Spleen (tissue), 11 donors: ENCODE measurements at regions not wholly inside any gene's neighbourhood (a gene's known extent, or its start where the extent isn't known, plus 50 kb on each side); places are given as distances from the start of the nearest gene placed in this dataset.

Experiments used
- DNase-seq: peaks from one replicate; pipeline ENCODE4 v3.0.0-alpha.2; 2020
- H3K27ac ChIP-seq, 8 donors: fragments of 200-600 bp; sonication (generic) in 7 of 8; 1 replicate in 4 of 8; 2 replicates in 4 of 8; pipeline versions ENCODE4 v1.5.0 to v1.8.0; 2016 to 2021; ENCODE audit warnings: inconsistent platforms in 4 of 8, mild to moderate bottlenecking in 4 of 8, moderate library complexity in 1 of 8
- H3K27me3 ChIP-seq, 7 donors: fragments of 200-600 bp; sonication (generic) in 6 of 7; replicated peaks in 1 of 7; 1 replicate in 4 of 7; 2 replicates in 3 of 7; pipeline versions ENCODE4 v1.5.0 to v1.8.0; 2016 to 2021; ENCODE audit warnings: inconsistent platforms in 3 of 7, mild to moderate bottlenecking in 1 of 7
- H3K36me3 ChIP-seq, 6 donors: fragments of 200-600 bp; sonication (generic) in 5 of 6; 1 replicate in 4 of 6; 2 replicates in 2 of 6; pipeline versions ENCODE4 v1.5.0 to v1.8.0; 2016 to 2021; ENCODE audit warnings: inconsistent platforms in 2 of 6
- H3K4me1 ChIP-seq, 6 donors: fragments of 200-600 bp; sonication (generic) in 5 of 6; 1 replicate in 3 of 6; 2 replicates in 3 of 6; pipeline versions ENCODE4 v1.5.0 to v1.8.0; 2016 to 2021; ENCODE audit warnings: inconsistent platforms in 3 of 6
- H3K4me3 ChIP-seq, 8 donors: fragments of 200-600 bp; sonication (generic) in 7 of 8; 1 replicate in 4 of 8; 2 replicates in 4 of 8; pipeline versions ENCODE4 v1.5.0 to v1.8.0; 2016 to 2021; ENCODE audit warnings: inconsistent platforms in 4 of 8, mild to moderate bottlenecking in 4 of 8, moderate library complexity in 2 of 8
- H3K9me3 ChIP-seq, 8 donors: fragments of 200-600 bp; sonication (generic) in 7 of 8; 1 replicate in 4 of 8; 2 replicates in 4 of 8; pipeline versions ENCODE4 v1.5.0 to v1.8.0; 2016 to 2021; ENCODE audit warnings: inconsistent platforms in 4 of 8
- POLR2A ChIP-seq, 3 donors: fragments of 450-650 bp; IDR thresholded peaks; one replicate each; pipeline ENCODE4 v1.5.1; 2017; ENCODE audit warnings: antibody characterized with exemption in 3 of 3, mild to moderate bottlenecking in 1 of 3
- POLR2AphosphoS5 ChIP-seq, 3 donors: sonication (generic); formaldehyde crosslinking; IDR thresholded peaks; one replicate each; pipeline ENCODE4 v1.5.1; 2017; ENCODE audit warnings: antibody characterized with exemption in 3 of 3
- WGBS, 5 donors: extraction: QIAGEN DNeasy Blood & Tissue Kit in 3 of 5; methylation state at CpG; one replicate each; pipeline versions ENCODE4 v1.1.5 to v1.1.7; 2013 to 2018; 5-methylcytosine and 5-hydroxymethylcytosine counted together
- intact Hi-C: fragments of 100-400 bp; cut with DNase I; formaldehyde crosslinking; loops from one replicate; pipeline ENCODE4 v1.15.0; 2023; ENCODE audit warnings: low total_unique reads
- TF ChIP-seq, protein P1 (sequence below), 11 experiments: fragments of 200-600 bp in 7 of 11; fragments of 450-650 bp in 4 of 11; sonication (generic) in 4 of 11; IDR thresholded peaks in 8 of 11; conservative IDR thresholded peaks in 3 of 11; 1 replicate in 7 of 11; 2 replicates in 4 of 11; pipeline versions ENCODE4 v1.4.0 to v1.8.0; 2016 to 2021; ENCODE audit warnings: antibody characterized with exemption in 11 of 11, inconsistent platforms in 4 of 11, mild to moderate bottlenecking in 1 of 11
- donor health status: healthy with polysubstance abuse.
- donor health status: DM: no; HTN: no; CAD: no; lungs with moderate emphysema.
- donor health status: DM: no; HTN: no; CAD: no.
- donor health status: Bipolar disorder and iron deficiency.
- donor health status: healthy.
- donor health status: DM: no; HTN: no; CAD: no.
- donor health status: DM: yes; HTN: yes; CAD: no.

DNA sequence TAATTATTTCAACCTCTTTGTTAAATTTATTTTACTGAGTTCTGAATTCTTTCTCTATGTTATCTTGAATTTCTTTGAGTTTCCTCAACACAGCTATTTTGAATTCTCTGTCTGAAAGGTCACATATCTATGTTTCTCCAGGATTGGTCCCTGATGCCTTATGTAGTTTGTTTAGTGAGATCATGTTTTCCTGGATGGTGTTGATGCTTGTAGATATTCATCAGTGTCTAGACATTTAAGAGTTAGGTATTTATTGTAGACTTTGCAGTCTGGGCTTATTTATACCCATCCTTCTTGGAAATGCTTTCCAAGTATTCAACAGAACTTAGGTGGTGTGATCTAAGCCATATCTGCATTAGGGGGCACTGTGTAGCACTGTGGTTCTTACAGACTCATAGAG is 70.2 kb upstream of the SLC27A6 start:
- intact Hi-C loops, result no loop called here
- TF ChIP-seq POLR2AphosphoS5 (IDR thresholded peaks at IDR 0.05), result no peak
- TF ChIP-seq, protein P1, sequence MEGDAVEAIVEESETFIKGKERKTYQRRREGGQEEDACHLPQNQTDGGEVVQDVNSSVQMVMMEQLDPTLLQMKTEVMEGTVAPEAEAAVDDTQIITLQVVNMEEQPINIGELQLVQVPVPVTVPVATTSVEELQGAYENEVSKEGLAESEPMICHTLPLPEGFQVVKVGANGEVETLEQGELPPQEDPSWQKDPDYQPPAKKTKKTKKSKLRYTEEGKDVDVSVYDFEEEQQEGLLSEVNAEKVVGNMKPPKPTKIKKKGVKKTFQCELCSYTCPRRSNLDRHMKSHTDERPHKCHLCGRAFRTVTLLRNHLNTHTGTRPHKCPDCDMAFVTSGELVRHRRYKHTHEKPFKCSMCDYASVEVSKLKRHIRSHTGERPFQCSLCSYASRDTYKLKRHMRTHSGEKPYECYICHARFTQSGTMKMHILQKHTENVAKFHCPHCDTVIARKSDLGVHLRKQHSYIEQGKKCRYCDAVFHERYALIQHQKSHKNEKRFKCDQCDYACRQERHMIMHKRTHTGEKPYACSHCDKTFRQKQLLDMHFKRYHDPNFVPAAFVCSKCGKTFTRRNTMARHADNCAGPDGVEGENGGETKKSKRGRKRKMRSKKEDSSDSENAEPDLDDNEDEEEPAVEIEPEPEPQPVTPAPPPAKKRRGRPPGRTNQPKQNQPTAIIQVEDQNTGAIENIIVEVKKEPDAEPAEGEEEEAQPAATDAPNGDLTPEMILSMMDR (IDR thresholded peaks at IDR 0.05 in 8 of 11, conservative IDR thresholded peaks at IDR 0.05 in 3 of 11), result no peak
- TF ChIP-seq POLR2A (IDR thresholded peaks at IDR 0.05), result no peak
- H3K4me1 ChIP-seq, result no peaks in the 10 kb centered on the region

DNA sequence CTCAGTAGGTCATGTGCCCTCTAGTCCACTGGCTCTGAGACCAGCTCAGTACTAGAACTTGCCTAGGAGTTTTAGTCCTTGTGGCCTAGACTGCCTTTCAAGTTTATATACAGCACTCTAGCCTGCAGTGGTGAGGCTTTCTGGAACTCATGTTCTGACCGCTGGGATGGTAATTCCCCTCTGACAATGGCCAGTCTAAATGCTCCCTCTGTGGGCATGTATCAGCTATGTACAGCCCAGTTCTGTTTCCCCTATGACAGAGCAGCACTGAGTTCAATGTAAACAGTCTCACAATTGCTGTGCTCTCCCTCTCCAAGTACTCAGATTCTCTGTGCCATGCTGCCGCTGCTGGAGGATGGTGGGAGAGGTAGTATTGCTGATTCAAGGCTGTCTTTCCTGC is 68.6 kb upstream of the SLC27A6 start:
- TF ChIP-seq, protein P1 (IDR thresholded peaks at IDR 0.05 in 8 of 11, conservative IDR thresholded peaks at IDR 0.05 in 3 of 11), result no peak
- no peak for TF ChIP-seq POLR2A (IDR thresholded peaks at IDR 0.05)
- TF ChIP-seq POLR2AphosphoS5 (IDR thresholded peaks at IDR 0.05), result no peak
- intact Hi-C loops, result no loop called here
- Histone ChIP-seq H3K9me3 (no peaks in the 10 kb centered on the region), H3K27me3 (no peaks in the 10 kb centered on the region), H3K36me3 (no peaks in the 10 kb centered on the region), H3K4me1 (no peaks in the 10 kb centered on the region), H3K27ac (no peak overlapping the region), H3K4me3 (no peak overlapping the region)
- 77 to 93% (median 92%) methylated on average over 2 of the region's 2 CpGs for WGBS, 5 donors
- DNase-seq, result no peak

More for the DNA sequence above, 70.2 kb upstream of the SLC27A6 start:
- Histone ChIP-seq H3K9me3 (no peaks in the 10 kb centered on the region), H3K36me3 (no peaks in the 10 kb centered on the region), H3K4me3 (no peak overlapping the region), H3K27ac (no peak overlapping the region), H3K27me3 (no peaks in the 10 kb centered on the region)
- no peak for DNase-seq

DNA sequence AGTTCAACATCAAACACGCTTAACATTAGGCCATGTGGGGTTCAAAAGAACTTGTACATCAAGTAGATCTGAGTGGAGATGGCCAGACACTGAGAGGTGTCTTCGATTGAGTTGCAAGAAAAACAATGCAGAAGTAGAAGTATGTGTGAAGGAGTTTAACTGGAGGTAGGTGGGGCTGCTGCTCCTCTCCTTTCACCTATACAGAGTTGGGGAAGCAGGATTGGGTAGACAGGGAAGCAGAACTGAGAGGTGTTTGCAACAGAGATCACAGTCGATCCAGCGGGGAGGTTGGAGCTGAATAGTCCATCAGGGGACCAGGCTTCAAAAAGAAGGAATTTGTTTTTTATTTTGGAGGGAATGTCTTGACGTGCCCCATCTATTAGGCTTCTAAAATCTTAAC is 61.7 kb upstream of the SLC27A6 start:
- no peak for DNase-seq
- Histone ChIP-seq H3K27ac (no peak overlapping the region), H3K4me1 (no peaks in the 10 kb centered on the region), H3K4me3 (no peak overlapping the region), H3K36me3 (no peaks in the 10 kb centered on the region), H3K27me3 (no peaks in the 10 kb centered on the region), H3K9me3 (no peaks in the 10 kb centered on the region)
- WGBS, 5 donors, result 74 to 86% (median 76%) methylated on average over 5 of the region's 5 CpGs
- TF ChIP-seq POLR2A (IDR thresholded peaks at IDR 0.05) (no peak), POLR2AphosphoS5 (IDR thresholded peaks at IDR 0.05) (no peak)
- TF ChIP-seq, protein P1 (IDR thresholded peaks at IDR 0.05 in 8 of 11, conservative IDR thresholded peaks at IDR 0.05 in 3 of 11), result no peak
- intact Hi-C loops, result loop anchor here (5.0 kb wide), 1 partner anchor 864 kb away; no protein-coding TSS in a partner anchor

DNA sequence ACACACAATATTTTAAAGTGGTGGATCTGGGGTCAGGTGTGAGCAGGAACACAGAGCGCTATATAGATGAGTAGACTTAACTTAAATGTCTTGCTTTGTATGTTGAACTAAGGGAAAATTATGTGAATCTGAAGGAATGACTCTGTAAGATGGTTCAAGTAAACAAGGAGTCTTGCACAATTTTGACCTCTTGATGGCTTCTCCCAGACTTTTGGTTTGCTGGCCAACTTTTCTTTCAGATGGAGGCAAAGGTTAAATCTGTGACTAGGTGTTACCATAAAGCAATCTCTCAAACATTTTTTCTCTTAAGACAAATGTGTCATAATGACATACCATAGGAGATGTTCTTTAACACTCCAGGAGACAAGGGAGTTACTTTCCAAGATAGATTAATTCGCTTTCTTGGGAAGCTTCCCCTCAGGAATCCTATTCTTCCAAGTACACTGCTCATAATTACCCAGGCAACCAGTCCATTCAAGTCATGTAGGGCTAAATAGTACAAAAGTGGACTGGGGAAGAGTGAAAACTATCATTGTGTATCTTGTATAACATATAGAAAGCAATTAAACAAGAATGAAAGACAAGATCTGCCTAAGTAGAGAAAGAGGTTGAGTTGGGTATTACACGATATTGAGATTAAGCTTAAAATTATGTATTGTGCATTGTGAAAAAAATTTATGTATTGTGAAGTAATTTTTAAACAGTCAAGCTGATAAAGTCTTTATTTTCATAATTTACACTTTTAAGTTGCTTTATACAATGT is 60.3 kb upstream of the SLC27A6 start:
- H3K27ac ChIP-seq, result no peak overlapping the region
- H3K27me3 ChIP-seq, result no peaks in the 10 kb centered on the region
- DNase-seq, result no peak
- intact Hi-C loops, result loop anchor here (5.0 kb wide), 1 partner anchor 862 kb away; no protein-coding TSS in a partner anchor
- H3K4me3 ChIP-seq, result no peak overlapping the region
- 64 to 74% (median 71%) methylated on average over 3 of the region's 3 CpGs for WGBS, 5 donors
- TF ChIP-seq, protein P1 (IDR thresholded peaks at IDR 0.05 in 8 of 11, conservative IDR thresholded peaks at IDR 0.05 in 3 of 11), result no peak
- TF ChIP-seq POLR2A (IDR thresholded peaks at IDR 0.05), result no peak
- TF ChIP-seq POLR2AphosphoS5 (IDR thresholded peaks at IDR 0.05), result no peak
- H3K36me3 ChIP-seq, result no peaks in the 10 kb centered on the region
- H3K9me3 ChIP-seq, result no peaks in the 10 kb centered on the region
- no peaks in the 10 kb centered on the region for H3K4me1 ChIP-seq
